Chondrocyte (in vitro differentiated cells): ENCODE measurements at regions not wholly inside any gene's neighbourhood (a gene's known extent, or its start where the extent isn't known, plus 50 kb on each side); places are given as distances from the start of the nearest gene placed in this dataset.

Source experiments
- DNase-seq: peaks from one replicate; pipeline ENCODE4 v3.0.0; 2021; ENCODE audit warnings: mixed read lengths, low spot score
- H3K27ac Mint-ChIP-seq: one replicate; pipeline ENCODE4 v1.8.0; 2021; ENCODE audit warnings: mild to moderate bottlenecking, moderate library complexity, mixed read lengths; ENCODE audit not compliant: unreplicated experiment
- H3K27me3 Mint-ChIP-seq: 2 replicates; pipeline ENCODE4 v1.8.0; 2021; ENCODE audit warnings: low read depth, mixed read lengths
- H3K36me3 Mint-ChIP-seq: 2 replicates; pipeline ENCODE4 v1.8.0; 2021; ENCODE audit warnings: low read depth, mixed read lengths
- H3K4me1 Mint-ChIP-seq: 2 replicates; pipeline ENCODE4 v1.8.0; 2021; ENCODE audit warnings: low read depth, mild to moderate bottlenecking, mixed read lengths
- H3K4me3 Mint-ChIP-seq: one replicate; pipeline ENCODE4 v1.8.0; 2021; ENCODE audit warnings: mild to moderate bottlenecking, moderate library complexity, mixed read lengths; ENCODE audit not compliant: unreplicated experiment
- H3K9me3 Mint-ChIP-seq: 2 replicates; pipeline ENCODE4 v1.8.0; 2021; ENCODE audit warnings: low read depth, mixed read lengths
- TF ChIP-seq, protein P1 (sequence below): fragments of 200-600 bp; sonication (generic); IDR thresholded peaks from 2 replicates; pipeline ENCODE4 v1.5.0; 2021; ENCODE audit warnings: antibody characterized with exemption, mild to moderate bottlenecking, moderate library complexity

DNA sequence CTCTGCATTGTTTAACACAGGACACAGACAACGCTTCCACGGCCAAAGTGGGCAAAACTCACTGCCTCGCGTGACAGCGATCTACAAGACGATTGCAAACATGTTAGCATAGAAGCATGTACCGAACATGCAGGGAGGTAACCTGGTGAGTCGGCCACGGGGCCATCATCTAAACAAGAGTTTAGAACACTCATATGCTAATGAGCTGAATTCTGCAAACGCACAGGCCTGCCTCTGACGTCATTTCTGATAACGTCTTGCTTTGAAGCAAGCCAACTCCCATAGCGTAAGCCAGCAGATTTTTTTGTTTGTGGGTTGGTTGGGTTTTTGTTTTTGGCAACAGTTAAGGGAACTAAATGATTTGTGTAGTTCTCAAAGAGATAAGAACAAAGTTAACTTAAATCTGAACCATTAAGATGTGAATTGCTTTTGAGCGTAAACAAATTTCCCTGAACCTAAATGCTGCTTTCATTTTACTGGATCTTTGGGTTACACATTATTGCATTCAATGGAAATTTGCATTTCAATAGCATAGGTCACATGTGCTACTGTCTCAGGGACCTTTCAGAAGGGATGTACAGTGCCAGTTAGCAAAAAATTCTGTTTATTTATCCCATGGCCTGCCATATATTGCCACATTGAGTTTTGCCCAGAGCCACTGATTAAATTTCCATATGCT is 184.5 kb upstream of the PDE10A start:
- Mint-ChIP-seq H3K36me3 (peaks cover 2% of the 10 kb centered on the region), H3K27me3 (peaks cover 15% of the 10 kb centered on the region), H3K4me3 (no peak overlapping the region), H3K27ac (no peak overlapping the region), H3K9me3 (no peaks in the 10 kb centered on the region), H3K4me1 (peaks cover 7% of the 10 kb centered on the region)
- no peak for DNase-seq
- TF ChIP-seq, protein P1, sequence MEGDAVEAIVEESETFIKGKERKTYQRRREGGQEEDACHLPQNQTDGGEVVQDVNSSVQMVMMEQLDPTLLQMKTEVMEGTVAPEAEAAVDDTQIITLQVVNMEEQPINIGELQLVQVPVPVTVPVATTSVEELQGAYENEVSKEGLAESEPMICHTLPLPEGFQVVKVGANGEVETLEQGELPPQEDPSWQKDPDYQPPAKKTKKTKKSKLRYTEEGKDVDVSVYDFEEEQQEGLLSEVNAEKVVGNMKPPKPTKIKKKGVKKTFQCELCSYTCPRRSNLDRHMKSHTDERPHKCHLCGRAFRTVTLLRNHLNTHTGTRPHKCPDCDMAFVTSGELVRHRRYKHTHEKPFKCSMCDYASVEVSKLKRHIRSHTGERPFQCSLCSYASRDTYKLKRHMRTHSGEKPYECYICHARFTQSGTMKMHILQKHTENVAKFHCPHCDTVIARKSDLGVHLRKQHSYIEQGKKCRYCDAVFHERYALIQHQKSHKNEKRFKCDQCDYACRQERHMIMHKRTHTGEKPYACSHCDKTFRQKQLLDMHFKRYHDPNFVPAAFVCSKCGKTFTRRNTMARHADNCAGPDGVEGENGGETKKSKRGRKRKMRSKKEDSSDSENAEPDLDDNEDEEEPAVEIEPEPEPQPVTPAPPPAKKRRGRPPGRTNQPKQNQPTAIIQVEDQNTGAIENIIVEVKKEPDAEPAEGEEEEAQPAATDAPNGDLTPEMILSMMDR, result no peak

DNA sequence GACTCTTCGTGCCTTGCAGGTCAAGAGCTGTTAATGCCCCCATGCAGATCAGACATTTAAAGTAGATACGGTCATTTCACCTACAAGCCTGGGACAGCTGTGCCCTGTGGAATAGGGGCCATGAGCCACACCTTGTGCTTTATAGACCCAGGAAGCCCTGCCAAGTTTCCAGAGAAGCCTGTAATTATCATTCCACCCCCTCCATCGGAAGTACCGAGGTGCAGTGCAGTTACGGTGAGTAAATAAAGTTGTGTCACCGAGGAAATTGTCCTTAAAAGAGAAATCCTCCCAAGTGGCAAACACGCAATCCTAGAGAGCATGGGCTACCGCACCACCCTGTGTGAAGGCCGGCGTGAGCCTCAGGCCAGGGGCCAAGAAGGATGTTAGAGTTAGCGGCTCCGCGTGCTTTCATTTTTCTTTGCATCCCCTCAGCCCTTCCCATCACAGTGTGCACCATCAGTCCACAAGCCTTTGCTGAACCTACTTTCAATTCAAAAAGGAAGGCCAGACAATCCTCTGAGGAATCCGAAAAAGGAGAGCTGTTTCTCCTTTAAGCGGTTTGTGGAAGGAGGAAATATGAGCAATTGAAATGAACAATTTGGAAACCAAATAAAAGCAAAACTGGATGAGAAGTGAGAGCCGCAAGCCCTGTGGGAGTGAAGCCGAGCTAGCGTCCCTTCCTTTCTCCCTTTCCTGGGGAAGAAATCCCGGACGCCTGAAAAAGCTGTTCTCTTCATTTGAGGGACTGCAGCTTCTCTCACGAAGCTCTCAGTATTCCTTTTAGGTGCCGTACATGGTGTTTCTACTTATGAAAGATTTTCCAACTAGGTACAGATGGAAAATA is 183.3 kb upstream of the PDE10A start:
- Mint-ChIP-seq H3K36me3 (no peaks in the 10 kb centered on the region), H3K27me3 (peaks cover 9% of the 10 kb centered on the region), H3K27ac (no peak overlapping the region), H3K9me3 (no peaks in the 10 kb centered on the region), H3K4me1 (peaks cover 7% of the 10 kb centered on the region), H3K4me3 (no peak overlapping the region)
- no peak for DNase-seq
- TF ChIP-seq, protein P1, result no peak

DNA sequence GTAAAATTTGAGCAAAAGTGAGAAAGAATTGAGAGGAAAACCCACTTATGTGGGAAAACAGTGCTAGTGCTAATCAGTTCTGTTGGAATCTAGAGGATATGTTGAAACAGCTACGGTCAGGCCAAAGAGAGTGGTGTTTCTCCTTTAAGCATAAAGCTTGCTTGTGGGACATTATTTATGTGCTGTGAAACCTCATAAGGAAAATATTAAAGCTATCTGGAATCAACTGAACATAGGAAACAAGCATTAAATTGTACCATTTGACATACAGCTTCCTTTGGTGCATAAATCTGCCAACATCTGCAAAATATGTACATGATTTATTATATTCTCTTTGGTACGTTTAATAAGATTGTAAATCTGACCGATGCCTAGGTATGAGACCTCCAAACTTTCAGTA is 182.5 kb upstream of the PDE10A start:
- Mint-ChIP-seq H3K36me3 (no peaks in the 10 kb centered on the region), H3K9me3 (no peaks in the 10 kb centered on the region), H3K4me1 (peaks cover 7% of the 10 kb centered on the region), H3K27me3 (peaks cover 9% of the 10 kb centered on the region), H3K27ac (no peak overlapping the region), H3K4me3 (no peak overlapping the region)
- TF ChIP-seq, protein P1, result no peak
- DNase-seq, result no peak

DNA sequence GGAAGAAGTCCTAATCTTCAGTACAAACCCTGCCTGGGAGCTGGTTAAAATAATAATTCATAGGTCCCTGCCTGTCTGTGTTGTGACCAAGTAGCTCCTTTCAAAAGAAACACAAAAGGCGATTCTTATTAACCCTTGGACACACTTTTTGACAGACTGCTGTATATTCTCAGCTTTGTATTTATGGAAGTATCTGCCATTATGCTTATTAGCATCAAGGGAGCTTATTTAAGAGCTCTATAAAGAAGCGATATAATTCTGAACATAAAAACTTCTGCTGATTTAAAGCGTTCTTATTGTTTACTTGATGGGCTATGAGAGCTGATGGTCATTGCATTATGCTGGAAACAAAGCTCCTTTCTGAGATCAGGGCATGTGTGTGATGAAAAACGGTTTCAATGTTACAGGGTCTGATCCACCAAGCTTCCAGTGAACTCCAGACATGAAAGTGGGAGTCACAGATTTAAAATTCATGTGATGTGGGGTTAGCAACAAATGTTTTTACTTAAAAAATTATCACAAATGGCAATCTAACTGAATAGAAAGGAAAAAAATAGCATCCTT is 181.8 kb upstream of the PDE10A start:
- TF ChIP-seq, protein P1, result no peak
- peaks cover 6% of the 10 kb centered on the region for H3K27me3 Mint-ChIP-seq
- H3K9me3 Mint-ChIP-seq, result no peaks in the 10 kb centered on the region
- H3K27ac Mint-ChIP-seq, result no peak overlapping the region
- no peak for DNase-seq
- no peak overlapping the region for H3K4me3 Mint-ChIP-seq
- peaks cover 2% of the 10 kb centered on the region for H3K4me1 Mint-ChIP-seq
- H3K36me3 Mint-ChIP-seq, result no peaks in the 10 kb centered on the region

DNA sequence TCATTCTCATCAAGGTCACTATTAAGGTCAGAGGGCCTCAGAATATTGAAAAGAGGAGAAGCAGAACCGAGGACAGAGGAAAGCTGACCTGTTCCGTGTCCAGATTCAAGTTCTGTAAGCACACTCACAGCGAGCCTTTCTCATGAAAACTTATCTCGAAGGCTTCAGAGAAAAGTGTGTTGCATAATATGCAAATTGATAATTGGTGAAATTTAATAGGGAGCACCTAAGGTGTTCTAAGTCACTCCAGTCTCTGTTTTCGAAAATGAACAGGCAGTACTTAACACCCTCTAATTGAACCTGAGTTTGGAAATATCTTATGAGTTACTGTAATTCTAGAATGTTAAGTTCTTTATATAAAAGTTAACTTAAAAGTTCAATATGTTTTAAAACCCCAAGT is 181.2 kb upstream of the PDE10A start:
- Mint-ChIP-seq H3K27ac (no peak overlapping the region), H3K4me3 (no peak overlapping the region), H3K9me3 (no peaks in the 10 kb centered on the region), H3K36me3 (no peaks in the 10 kb centered on the region), H3K4me1 (no peaks in the 10 kb centered on the region), H3K27me3 (peaks cover 5% of the 10 kb centered on the region)
- TF ChIP-seq, protein P1, result no peak
- no peak for DNase-seq
